A549 (cell line): ENCODE measurements at regions not wholly inside any gene's neighbourhood (a gene's known extent, or its start where the extent isn't known, plus 50 kb on each side); places are given as distances from the start of the nearest gene placed in this dataset.

Experiments
- FOXS1 ChIP-seq: fragments of 250-450 bp; sonication (Bioruptor Pico); IDR thresholded peaks from 2 replicates; pipeline ENCODE4 v1.5.0; 2020; ENCODE audit warnings: mild to moderate bottlenecking, moderate library complexity
- NR3C1 ChIP-seq: fragments of >200 bp; sonication (Bioruptor Twin); formaldehyde crosslinking; IDR thresholded peaks from 3 replicates; pipeline ENCODE4 v1.6.1; 2017
- POLR2A ChIP-seq: IDR thresholded peaks from 2 replicates; pipeline ENCODE4 v1.6.1; 2012; ENCODE audit warnings: mild to moderate bottlenecking, low read length
- POLR2AphosphoS2 ChIP-seq: conservative IDR thresholded peaks from 2 replicates; pipeline ENCODE4 v1.6.1; 2012; ENCODE audit warnings: low read length, improper control_type of control experiment, inconsistent platforms
- RCOR1 ChIP-seq: fragments of 150-350 bp; IDR thresholded peaks from 2 replicates; pipeline ENCODE4 v1.6.1; 2014; ENCODE audit warnings: antibody characterized with exemption, low read length, low read depth
- TF ChIP-seq, protein P1 (sequence below): IDR thresholded peaks from 2 replicates; pipeline ENCODE4 v1.6.1; 2012
- TF ChIP-seq, protein P2 (sequence below): fragments of >200 bp; sonication (Bioruptor Twin); formaldehyde crosslinking; IDR thresholded peaks from 3 replicates; pipeline ENCODE4 v1.5.1; 2016
- TF ChIP-seq, protein P3 (sequence below): fragments of 200-600 bp; sonication (generic); IDR thresholded peaks from 2 replicates; pipeline ENCODE4 v1.6.1; 2016; ENCODE audit warnings: antibody characterized with exemption, mild to moderate bottlenecking, moderate library complexity

DNA sequence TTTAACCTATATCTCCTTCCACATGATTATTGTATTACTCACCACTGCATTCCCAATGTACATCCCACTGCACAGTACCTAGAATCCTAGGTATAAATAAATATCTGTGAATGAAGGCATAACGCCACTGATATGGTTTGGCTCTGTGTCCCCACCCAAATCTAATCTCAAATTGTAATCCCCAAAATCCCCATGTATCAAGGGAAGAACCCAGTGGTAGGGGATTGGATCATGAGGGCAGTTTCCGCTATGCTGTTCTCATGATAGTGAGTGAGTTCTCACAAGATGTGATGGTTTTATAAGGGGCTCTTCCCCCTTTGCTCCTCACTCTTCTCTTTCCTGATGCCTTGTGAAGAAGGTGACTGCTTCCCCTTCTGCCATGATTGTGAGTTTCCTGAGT is 599.0 kb upstream of the ADGRL2 start:
- TF ChIP-seq, protein P1, sequence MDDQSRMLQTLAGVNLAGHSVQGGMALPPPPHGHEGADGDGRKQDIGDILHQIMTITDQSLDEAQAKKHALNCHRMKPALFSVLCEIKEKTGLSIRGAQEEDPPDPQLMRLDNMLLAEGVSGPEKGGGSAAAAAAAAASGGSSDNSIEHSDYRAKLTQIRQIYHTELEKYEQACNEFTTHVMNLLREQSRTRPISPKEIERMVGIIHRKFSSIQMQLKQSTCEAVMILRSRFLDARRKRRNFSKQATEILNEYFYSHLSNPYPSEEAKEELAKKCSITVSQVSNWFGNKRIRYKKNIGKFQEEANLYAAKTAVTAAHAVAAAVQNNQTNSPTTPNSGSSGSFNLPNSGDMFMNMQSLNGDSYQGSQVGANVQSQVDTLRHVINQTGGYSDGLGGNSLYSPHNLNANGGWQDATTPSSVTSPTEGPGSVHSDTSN: no peak
- no peak for TF ChIP-seq NR3C1
- TF ChIP-seq, protein P2, sequence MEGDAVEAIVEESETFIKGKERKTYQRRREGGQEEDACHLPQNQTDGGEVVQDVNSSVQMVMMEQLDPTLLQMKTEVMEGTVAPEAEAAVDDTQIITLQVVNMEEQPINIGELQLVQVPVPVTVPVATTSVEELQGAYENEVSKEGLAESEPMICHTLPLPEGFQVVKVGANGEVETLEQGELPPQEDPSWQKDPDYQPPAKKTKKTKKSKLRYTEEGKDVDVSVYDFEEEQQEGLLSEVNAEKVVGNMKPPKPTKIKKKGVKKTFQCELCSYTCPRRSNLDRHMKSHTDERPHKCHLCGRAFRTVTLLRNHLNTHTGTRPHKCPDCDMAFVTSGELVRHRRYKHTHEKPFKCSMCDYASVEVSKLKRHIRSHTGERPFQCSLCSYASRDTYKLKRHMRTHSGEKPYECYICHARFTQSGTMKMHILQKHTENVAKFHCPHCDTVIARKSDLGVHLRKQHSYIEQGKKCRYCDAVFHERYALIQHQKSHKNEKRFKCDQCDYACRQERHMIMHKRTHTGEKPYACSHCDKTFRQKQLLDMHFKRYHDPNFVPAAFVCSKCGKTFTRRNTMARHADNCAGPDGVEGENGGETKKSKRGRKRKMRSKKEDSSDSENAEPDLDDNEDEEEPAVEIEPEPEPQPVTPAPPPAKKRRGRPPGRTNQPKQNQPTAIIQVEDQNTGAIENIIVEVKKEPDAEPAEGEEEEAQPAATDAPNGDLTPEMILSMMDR: no peak
- no peak for TF ChIP-seq POLR2A
- no peak for TF ChIP-seq POLR2AphosphoS2
- TF ChIP-seq, protein P3, sequence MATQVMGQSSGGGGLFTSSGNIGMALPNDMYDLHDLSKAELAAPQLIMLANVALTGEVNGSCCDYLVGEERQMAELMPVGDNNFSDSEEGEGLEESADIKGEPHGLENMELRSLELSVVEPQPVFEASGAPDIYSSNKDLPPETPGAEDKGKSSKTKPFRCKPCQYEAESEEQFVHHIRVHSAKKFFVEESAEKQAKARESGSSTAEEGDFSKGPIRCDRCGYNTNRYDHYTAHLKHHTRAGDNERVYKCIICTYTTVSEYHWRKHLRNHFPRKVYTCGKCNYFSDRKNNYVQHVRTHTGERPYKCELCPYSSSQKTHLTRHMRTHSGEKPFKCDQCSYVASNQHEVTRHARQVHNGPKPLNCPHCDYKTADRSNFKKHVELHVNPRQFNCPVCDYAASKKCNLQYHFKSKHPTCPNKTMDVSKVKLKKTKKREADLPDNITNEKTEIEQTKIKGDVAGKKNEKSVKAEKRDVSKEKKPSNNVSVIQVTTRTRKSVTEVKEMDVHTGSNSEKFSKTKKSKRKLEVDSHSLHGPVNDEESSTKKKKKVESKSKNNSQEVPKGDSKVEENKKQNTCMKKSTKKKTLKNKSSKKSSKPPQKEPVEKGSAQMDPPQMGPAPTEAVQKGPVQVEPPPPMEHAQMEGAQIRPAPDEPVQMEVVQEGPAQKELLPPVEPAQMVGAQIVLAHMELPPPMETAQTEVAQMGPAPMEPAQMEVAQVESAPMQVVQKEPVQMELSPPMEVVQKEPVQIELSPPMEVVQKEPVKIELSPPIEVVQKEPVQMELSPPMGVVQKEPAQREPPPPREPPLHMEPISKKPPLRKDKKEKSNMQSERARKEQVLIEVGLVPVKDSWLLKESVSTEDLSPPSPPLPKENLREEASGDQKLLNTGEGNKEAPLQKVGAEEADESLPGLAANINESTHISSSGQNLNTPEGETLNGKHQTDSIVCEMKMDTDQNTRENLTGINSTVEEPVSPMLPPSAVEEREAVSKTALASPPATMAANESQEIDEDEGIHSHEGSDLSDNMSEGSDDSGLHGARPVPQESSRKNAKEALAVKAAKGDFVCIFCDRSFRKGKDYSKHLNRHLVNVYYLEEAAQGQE: no peak
- no peak for TF ChIP-seq FOXS1 (CRISPR knock-in tag)
- no peak for TF ChIP-seq RCOR1
